ENCODE measurements at regions not wholly inside any gene's neighbourhood (a gene's known extent, or its start where the extent isn't known, plus 50 kb on each side); places are given as distances from the start of the nearest gene placed in this dataset.

GRCh38 chr11:32033067-32033466, 57.8 kb upstream of the RCN1 start:
- TF ChIP-seq CTCF (IDR thresholded peaks at IDR 0.05) = no peak
- TF ChIP-seq POLR2A (IDR thresholded peaks at IDR 0.05) = no peak
